Cardiac septum (tissue), 1 donor: ENCODE measurements at regions not wholly inside any gene's neighbourhood (a gene's known extent, or its start where the extent isn't known, plus 50 kb on each side); places are given as distances from the start of the nearest gene placed in this dataset.
"Not testable (repeated sequence)": the region's sequence is repeated elsewhere in the genome, so short reads cannot be mapped to it uniquely, and the experiment has no call there.

ENCODE experiments used
- DNase-seq: peaks from one replicate; pipeline ENCODE4 v3.0.0-alpha.2; 2020; ENCODE audit warnings: low spot score
- intact Hi-C: fragments of 100-400 bp; cut with DNase I; formaldehyde crosslinking; loops from one replicate; pipeline ENCODE4 v1.14.0; 2022
- donor health status: DM: no; HTN: no; CAD: no.

DNA sequence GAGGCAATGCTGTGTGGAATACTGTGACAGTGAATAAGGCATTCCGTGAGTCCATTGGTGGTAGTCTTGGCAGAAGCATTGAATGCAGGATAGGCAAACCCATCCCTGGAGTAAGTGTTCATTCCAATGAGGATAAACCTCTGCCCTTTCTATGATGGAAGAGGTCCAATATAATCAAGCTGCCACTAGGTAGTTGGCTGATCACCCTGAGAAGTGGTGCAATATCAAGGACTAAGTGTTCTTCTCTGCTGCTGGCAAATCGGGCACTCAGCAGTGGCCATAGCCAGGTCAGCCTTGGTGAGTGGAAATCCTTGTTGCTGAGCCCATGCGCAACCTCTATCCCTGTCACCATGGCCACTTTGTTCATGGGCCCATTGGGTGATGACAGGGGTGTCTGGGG, 70.1 kb downstream of the FBXO4 start:
- DNase-seq: no peak
- intact Hi-C loops: no loop called here

DNA sequence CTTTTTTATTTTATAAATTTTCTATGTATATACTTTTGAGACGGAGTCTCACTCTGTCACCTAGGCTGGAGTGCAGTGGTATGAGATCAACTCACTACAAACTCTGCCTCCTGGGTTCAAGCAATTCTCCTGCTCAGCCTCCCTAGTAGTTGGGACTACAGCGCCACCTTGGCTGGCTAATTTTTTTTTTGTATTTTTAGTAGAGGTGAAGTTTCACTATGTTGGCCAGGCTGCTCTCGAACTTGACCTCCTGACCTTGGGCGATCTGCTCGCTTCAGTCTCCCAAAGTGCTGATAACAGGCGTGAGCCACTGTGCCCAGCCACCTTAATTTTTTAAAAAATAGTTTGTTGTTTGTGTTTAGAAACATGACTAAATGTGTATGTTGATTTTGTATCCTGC, 76.6 kb downstream of the FBXO4 start:
- DNase-seq: no peak
- intact Hi-C loops: no loop called here

- intact Hi-C loops: not testable (repeated sequence)
These were observed 78.8 kb downstream of the FBXO4 start for GRCh38 chr5:42003852-42004251.

GRCh38 chr5:42005561-42006153, 80.6 kb downstream of the FBXO4 start:
- DNase-seq: no peak
- intact Hi-C loops: loop anchor here (5.0 kb wide), 1 partner anchor 762 kb away; no protein-coding TSS in a partner anchor

More at GRCh38 chr5:42003852-42004251, 78.8 kb downstream of the FBXO4 start:
- not testable (repeated sequence) for DNase-seq

DNA sequence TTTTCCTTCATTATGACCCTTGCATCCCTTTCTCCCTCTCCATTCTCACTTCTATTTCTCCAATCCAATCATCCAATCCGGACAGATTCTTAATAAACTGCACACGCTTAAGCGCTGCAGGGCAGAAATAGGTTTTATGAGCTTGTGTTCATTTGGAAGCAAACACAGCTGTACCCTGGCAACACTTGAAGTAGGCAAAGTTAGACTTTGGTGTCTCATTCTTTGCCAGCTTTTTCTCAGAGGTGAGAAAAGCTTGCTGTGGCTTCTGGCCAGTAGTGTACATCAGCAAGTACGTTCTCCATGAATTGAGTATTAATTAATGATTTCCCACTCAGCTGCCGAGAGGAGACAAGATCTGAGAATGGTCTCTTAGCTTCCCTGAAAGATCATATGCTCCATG, 88.5 kb downstream of the FBXO4 start:
- DNase-seq: no peak
- intact Hi-C loops: no loop called here

GRCh38 chr5:42015254-42015653, 90.2 kb downstream of the FBXO4 start:
- no peak for DNase-seq
- intact Hi-C loops: no loop called here

- intact Hi-C loops: no loop called here
These were observed 90.6 kb downstream of the FBXO4 start for GRCh38 chr5:42015681-42016080.

GRCh38 chr5:42020788-42021530, 95.9 kb downstream of the FBXO4 start:
- intact Hi-C loops: no loop called here
- DNase-seq: no peak

More at GRCh38 chr5:42015681-42016080, 90.6 kb downstream of the FBXO4 start:
- no peak for DNase-seq

GRCh38 chr5:42021923-42022322, 96.8 kb downstream of the FBXO4 start:
- intact Hi-C loops: no loop called here
- DNase-seq: no peak

GRCh38 chr5:42022383-42022972, 97.4 kb downstream of the FBXO4 start:
- intact Hi-C loops: no loop called here

GRCh38 chr5:42026446-42026845, 101.4 kb downstream of the FBXO4 start:
- intact Hi-C loops: no loop called here
- DNase-seq: no peak

More at GRCh38 chr5:42022383-42022972, 97.4 kb downstream of the FBXO4 start:
- no peak for DNase-seq

GRCh38 chr5:42032137-42032536, 107.1 kb downstream of the FBXO4 start:
- intact Hi-C loops: no loop called here
- no peak for DNase-seq

GRCh38 chr5:42035526-42035925, 110.4 kb downstream of the FBXO4 start:
- intact Hi-C loops: no loop called here
- DNase-seq: no peak

DNA sequence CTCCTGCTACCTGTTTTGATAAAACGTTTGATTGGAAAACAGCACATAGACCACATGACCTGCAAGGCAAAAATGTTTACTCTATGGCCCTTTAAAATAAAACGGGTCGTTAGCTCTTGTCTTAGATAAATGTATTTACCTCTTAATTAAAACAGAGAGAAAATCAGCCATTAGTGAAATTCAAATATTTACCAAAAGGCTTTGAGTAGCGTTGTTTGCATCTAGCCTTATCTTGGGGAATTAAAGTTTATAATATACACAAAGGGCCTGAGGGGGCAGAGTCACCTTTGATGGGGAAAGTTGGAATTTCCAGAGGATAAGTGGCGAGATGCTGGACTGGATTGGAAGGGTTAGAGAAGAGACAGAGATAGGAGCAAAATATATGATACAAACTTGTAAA, 111.3 kb downstream of the FBXO4 start:
- intact Hi-C loops: no loop called here
- no peak for DNase-seq

DNA sequence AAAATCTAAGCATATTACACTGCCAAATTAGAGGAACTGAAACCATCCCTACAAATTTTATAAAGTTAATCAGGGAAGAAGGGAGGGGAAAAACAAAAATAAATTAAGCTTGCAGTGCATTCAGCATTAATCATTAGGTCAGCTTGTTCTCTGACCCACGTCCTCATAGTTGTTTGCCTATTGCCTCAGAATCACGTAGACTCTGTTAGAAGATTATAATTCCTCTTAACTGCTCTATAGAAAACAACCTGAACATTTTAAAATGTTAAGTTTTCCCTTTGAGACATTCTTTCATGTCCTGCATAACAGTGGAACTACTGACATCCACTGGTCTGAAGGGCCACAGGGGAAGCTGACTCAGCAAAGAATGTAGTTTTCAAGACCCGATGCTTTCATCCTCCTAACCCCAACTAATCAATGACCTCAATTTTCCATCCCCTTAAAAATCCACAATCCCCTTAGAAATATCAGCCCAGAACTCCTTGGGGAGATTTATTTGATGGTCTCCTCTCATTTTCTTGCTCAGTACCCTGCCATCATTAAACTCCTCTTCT, 112.4 kb downstream of the FBXO4 start:
- no peak for DNase-seq
- intact Hi-C loops: no loop called here

DNA sequence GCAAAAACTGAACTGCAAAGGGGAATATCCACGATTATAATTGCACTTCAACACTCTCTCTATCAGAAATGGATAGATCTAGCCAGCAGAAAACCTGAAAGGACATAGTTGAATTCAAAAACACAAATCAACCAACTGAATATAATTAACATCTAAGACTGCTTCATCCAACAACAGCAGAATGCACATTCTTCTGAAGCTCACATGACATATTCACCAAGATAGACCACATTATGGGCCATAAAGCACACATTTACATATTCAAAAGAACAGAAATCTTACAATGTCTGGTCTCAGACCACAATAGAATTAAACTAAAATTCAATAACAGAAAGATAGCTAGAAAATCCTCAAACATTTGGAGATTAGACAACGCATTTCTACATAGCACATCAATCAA, 118.3 kb downstream of the FBXO4 start:
- intact Hi-C loops: no loop called here
- no peak for DNase-seq

DNA sequence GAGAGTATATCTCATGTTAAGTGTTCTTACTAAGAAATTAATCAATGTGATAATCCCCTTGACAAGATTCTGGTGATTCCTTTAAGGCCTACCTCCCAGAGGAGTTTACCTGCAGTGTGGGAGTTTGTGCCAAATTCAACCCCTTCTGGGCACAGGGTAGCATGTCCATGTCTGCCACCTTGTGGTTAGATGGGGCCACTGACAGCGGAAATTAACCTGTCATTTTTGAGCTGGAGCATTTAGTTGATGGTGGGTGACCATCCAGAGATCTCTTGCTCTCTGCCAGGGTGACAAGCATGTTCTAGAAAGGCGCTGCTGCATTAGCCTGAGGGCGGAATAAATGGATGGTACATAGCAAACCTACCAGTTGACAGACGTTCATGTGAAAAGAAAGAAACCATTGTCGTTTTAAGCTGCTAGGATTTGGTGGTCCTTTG, 132.2 kb downstream of the FBXO4 start:
- DNase-seq: no peak
- intact Hi-C loops: loop anchor here (2.0 kb wide), 1 partner anchor 200 kb away; no protein-coding TSS in a partner anchor

GRCh38 chr5:42059291-42059690, 134.2 kb downstream of the FBXO4 start:
- intact Hi-C loops: no loop called here
- no peak for DNase-seq

- intact Hi-C loops: no loop called here
- DNase-seq: no peak
These were observed 134.8 kb downstream of the FBXO4 start for GRCh38 chr5:42059778-42060464.

GRCh38 chr5:42061121-42061520, 136.0 kb downstream of the FBXO4 start:
- no peak for DNase-seq
- intact Hi-C loops: no loop called here
